ENCODE measurements at regions not wholly inside any gene's neighbourhood (a gene's known extent, or its start where the extent isn't known, plus 50 kb on each side); places are given as distances from the start of the nearest gene placed in this dataset.

- TF ChIP-seq CTCF (IDR thresholded peaks at IDR 0.05) = no peak
- TF ChIP-seq EP300 (IDR thresholded peaks at IDR 0.05; ENCODE audit: low read depth) = no peak
- TF ChIP-seq POLR2A (IDR thresholded peaks at IDR 0.05) = no peak
Observed at GRCh38 chr18:27843783-27844777, 332.9 kb downstream of the CDH2 start.
